Left renal pelvis (tissue), 4 donors: ENCODE measurements at regions not wholly inside any gene's neighbourhood (a gene's known extent, or its start where the extent isn't known, plus 50 kb on each side); places are given as distances from the start of the nearest gene placed in this dataset.

Experiments used
- DNase-seq, 4 donors: peaks; one replicate each; pipeline ENCODE4 v3.0.0-alpha.2; 2013; ENCODE audit warnings: low read depth in 4 of 4, low spot score in 3 of 4

DNA sequence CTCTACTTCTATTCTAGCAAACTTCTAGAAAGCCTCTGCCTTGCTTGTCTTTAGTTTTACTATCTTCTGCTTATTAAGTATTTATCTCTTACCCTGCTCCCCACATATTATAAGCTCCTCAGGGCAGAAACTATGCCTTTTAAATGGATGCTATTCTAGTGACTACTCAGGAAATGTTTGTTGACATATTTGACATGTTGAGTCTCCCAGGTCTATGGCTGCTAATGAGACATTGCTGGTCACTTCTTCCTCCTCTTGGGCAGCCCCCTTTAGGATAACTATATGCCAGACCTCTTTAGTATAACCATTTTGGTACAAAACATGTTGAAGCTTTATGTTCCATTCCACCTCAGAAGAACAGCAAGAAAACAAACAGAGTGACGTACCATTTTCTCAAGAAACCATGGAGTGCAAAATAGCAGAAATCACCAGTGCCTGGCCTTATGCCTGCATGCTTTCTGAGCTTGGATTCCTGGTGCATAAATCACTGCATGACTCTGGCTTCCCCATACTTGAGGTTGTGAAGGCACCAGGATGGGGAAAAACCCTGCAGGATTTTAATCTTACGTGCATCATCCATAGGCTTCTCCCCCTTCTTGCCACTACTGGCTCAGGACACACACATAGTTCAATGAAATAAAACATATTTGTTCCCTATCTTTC, 202.6 kb downstream of the TMX1 start:
- DNase-seq = no peak

GRCh38 chr14:51443195-51444018, 203.4 kb downstream of the TMX1 start:
- no peak for DNase-seq

DNA sequence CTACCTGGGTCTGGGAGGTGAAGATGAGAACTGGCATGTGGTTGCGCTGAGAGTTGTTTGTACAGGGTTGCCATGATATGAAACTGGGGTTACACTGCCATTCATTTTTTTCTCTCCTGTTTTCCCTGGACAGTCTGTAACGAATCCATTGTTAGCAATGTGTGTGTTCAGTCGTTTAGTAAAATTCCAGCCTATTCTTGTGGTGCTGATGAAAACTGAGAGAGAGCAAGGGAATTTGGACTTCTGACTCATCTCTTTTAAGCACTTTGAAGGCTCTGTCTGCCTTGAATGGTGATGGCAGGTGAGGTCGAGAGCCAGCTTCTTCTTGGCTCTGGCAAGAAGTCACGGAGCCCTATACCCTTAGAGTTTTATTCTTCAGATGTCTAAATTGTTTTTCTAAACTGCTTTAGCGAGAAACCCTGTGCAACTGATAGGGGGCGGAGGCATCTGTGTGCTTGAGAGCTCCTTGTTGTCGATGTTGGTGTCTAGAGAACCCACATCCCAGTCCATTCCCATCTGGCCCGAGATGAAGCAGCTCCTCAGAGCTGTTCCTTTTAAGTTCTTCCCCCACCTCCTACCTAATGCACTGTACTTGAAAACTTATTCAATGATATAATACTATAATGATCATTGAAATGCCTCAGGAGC, 204.4 kb downstream of the TMX1 start:
- no peak for DNase-seq

- DNase-seq = no peak
Measured at GRCh38 chr14:51445001-51445390, 204.9 kb downstream of the TMX1 start.

GRCh38 chr14:51446771-51447170, 204.9 kb upstream of the FRMD6 start:
- no peak for DNase-seq

- no peak for DNase-seq
Measured at GRCh38 chr14:51447411-51447810, 204.3 kb upstream of the FRMD6 start.

GRCh38 chr14:51448831-51449670, 202.7 kb upstream of the FRMD6 start:
- no peak for DNase-seq

GRCh38 chr14:51449681-51450080, 202.0 kb upstream of the FRMD6 start:
- DNase-seq = no peak

- no peak for DNase-seq
Measured at GRCh38 chr14:51451561-51451960, 200.1 kb upstream of the FRMD6 start.

GRCh38 chr14:51453869-51454268, 197.8 kb upstream of the FRMD6 start:
- no peak for DNase-seq

DNA sequence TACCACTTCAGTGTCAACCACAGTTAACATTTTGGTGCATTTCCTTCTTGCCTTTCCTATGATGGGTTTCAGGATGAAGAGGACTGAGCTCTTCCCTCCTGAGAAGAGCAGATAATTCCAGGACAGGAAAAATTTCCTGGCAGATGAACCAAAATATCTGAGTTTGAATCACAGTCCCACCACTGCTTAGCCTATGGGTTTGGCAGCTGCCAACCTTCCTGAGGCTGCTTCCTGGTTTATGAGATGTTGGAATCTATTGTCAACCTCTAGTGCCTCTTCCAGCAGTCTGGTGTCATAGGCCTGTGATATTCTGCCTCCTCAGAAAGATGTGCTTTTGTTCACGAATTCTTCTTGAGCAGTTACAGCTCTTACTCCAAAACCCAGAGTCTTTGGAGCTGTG, 197.4 kb upstream of the FRMD6 start:
- no peak for DNase-seq

GRCh38 chr14:51455041-51455835, 196.5 kb upstream of the FRMD6 start:
- no peak for DNase-seq

DNA sequence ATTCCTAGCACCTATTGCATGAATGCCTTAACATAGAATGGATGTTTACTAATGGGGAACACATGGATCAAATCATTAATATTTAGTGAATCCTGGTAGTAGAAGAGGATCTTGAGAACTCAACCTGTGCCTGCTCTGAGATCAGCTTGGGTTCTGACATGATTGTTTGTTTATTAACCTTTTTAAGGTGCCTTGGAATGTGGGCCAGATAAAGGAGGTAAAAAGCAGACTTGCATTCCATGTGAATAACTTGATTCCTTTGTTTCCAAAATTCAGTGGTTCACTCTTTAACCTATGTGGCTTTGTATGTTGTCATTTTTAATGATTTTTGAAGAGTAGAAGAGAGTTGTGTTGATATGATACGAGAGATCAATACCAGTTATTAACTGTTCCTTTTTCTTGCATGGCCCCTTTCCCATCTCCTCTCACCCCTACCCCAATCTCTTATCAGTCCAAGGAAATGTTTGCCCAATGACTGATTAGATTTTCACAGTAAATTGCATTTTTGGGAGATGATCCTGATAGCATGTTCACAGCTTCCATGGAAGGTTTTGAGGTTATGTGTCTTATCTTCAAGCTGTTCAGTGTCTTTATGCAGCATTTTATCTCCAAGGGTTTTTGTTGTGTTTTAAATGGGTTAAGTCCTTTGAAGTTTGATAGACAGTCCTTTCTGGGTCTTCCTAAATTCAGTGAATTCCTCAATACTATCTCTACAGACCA, 193.7 kb upstream of the FRMD6 start:
- no peak for DNase-seq

DNA sequence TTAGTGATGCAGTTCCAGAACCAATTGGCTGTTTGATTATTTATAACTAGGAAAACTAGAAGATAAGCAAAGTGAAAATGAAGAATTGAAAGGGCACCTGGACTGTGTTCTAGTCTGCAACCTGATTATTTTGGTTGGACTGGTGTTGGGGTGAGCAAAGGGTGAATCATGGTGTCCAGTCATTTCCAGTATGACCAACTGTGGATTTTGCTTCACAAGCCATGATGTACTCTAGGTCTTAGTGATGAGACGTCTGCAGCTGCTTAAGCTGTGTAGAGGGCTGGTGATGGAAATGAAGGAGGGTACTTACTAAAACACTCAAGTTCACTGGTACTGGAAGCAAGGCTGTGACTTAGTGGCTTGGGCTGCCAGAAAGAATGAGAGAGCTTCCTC, 193.2 kb upstream of the FRMD6 start:
- no peak for DNase-seq

DNA sequence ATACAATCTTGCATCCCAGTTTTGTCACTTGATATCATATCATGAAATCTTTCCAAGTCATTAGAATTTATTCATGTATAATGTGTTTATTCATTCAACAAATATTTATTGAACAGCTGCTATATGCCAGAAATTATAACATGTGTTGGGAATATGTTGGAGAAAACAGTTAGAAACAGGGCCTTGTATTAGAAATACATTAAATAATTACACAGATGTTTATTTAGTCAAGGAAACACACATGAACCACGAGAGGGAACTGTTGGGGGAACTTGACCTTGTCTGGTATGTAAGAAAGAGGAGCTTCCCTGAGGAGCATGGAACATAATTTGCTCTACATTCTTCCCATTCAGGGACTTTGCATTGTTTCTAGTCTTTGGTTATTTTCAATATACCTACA, 191.7 kb upstream of the FRMD6 start:
- no peak for DNase-seq

DNA sequence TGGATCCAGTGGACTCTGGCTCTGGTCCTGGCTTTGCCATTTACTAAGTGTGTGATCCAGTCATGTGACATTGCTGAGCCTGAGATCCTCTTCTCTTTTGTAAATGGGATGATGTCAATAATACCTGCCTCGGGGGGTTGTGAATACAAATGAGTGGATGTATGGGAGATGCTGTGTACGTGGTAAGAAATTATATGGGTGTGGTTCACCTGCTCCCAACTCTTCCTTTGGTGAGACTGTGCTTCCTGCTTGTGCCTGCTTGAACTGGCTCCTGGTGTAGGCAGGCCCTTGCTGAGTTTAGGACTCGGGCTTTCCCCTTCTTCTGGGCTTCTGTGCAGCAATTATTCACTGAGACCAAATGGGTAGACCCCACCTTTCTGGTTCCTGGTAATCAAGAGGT, 189.5 kb upstream of the FRMD6 start:
- no peak for DNase-seq

- no peak for DNase-seq
Measured at GRCh38 chr14:51462706-51463105, 189.0 kb upstream of the FRMD6 start.

GRCh38 chr14:51463461-51463860, 188.2 kb upstream of the FRMD6 start:
- no peak for DNase-seq

DNA sequence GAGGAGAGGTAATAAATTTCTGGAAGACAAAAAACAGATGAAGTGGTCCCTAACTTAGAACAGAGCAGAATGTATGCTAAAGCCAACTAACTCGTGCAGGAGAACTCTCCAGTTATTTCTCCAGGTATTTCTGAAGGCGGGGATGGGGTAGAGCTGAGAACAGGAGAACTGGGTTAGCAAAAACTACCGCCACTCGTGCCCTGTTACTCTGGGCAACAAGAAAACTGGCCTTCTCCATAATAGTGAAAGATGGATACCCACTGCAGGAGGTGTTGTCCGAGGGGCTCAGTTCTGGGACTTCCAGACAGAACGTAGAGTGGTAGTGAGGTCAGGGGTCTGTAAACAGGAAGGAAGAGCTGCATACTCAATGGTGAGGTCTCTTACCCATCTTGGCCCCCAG, 187.3 kb upstream of the FRMD6 start:
- DNase-seq = no peak

- DNase-seq = no peak
Measured at GRCh38 chr14:51465486-51465885, 186.2 kb upstream of the FRMD6 start.
